Panc1 (cell line): ENCODE measurements at regions not wholly inside any gene's neighbourhood (a gene's known extent, or its start where the extent isn't known, plus 50 kb on each side); places are given as distances from the start of the nearest gene placed in this dataset.

Experiments
- ATAC-seq: fragments of 200-7000 bp; cut with Tn5 transposase; 2 replicates; pipeline ENCODE4 v1.9.1; 2020; ENCODE audit warnings: mild to moderate bottlenecking, moderate library complexity
- BruUV-seq: library from RNA; stranded (reverse); fragments of 400-500 nt; replicated peaks from 2 replicates; lab custom pipeline; 2021; lab: Mats Ljungman, UMichigan
- CTCF ChIA-PET: fragments of 300-600 bp; sonication (Branson Sonifier 250); formaldehyde crosslinking; loops from one replicate; lab custom pipeline; 2022; ENCODE audit warnings: antibody characterized with exemption; lab: Charles Lee
- POLR2A ChIA-PET: fragments of 300-600 bp; sonication (Branson Sonifier 250); formaldehyde crosslinking; loops from one replicate; lab custom pipeline; 2022; ENCODE audit warnings: antibody characterized with exemption; lab: Charles Lee
- DNase-seq: peaks from one replicate; pipeline ENCODE4 v3.0.0-alpha.2; 2010; ENCODE audit warnings: low read depth, low spot score
- H3K27ac ChIP-seq: 2 replicates; pipeline ENCODE4 v1.5.1; 2011; ENCODE audit warnings: mild to moderate bottlenecking, low read length, inconsistent platforms
- H3K27me3 ChIP-seq: fragments of 200-500 bp; sonication (Bioruptor generic); 2 replicates; pipeline ENCODE4 v1.6.0; 2014; ENCODE audit warnings: low read length, inconsistent platforms; ENCODE audit not compliant: control insufficient read depth, insufficient read depth
- H3K36me3 ChIP-seq: fragments of 200-500 bp; sonication (Bioruptor generic); 2 replicates; pipeline ENCODE4 v1.5.1; 2014; ENCODE audit warnings: inconsistent platforms, mild to moderate bottlenecking, low read length, moderate library complexity; ENCODE audit not compliant: control insufficient read depth, insufficient read depth
- H3K4me1 ChIP-seq: 2 replicates; pipeline ENCODE4 v1.5.1; 2011; ENCODE audit warnings: inconsistent platforms, mild to moderate bottlenecking, low read length, moderate library complexity; ENCODE audit not compliant: control insufficient read depth, insufficient read depth
- H3K4me3 ChIP-seq, 2 experiments: 2 replicates each; pipeline ENCODE4 v1.5.1; 2011 to 2012; ENCODE audit warnings: low read depth in 2 of 2, low read length in 2 of 2, mild to moderate bottlenecking in 2 of 2, inconsistent platforms in 1 of 2, moderate library complexity in 1 of 2
- H3K9me3 ChIP-seq: fragments of 200-500 bp; sonication (Bioruptor generic); 2 replicates; pipeline ENCODE4 v1.5.1; 2014; ENCODE audit warnings: low read depth, mild to moderate bottlenecking, inconsistent platforms, low read length, moderate library complexity; ENCODE audit not compliant: control insufficient read depth, insufficient read depth
- CTCF ChIP-seq: fragments of 450-650 bp; IDR thresholded peaks from 2 replicates; pipeline ENCODE4 v1.5.1; 2017; ENCODE audit warnings: mild to moderate bottlenecking
- POLR2AphosphoS5 ChIP-seq: IDR thresholded peaks from 2 replicates; pipeline ENCODE4 v1.6.1; 2012; ENCODE audit warnings: mild to moderate bottlenecking, low read depth, low read length, moderate library complexity
- REST ChIP-seq, 2 experiments: IDR thresholded peaks; 2 replicates each; pipeline ENCODE4 v1.6.1; 2011 to 2012; ENCODE audit warnings: low read depth in 2 of 2, control low read depth in 1 of 2, low read length in 1 of 2, mild to moderate bottlenecking in 1 of 2, moderate library complexity in 1 of 2; ENCODE audit not compliant: insufficient read depth in 1 of 2
- SIN3A ChIP-seq: IDR thresholded peaks from 2 replicates; pipeline ENCODE4 v1.6.1; 2012; ENCODE audit warnings: low read depth, mild to moderate bottlenecking, low read length, moderate library complexity, borderline replicate concordance; ENCODE audit not compliant: insufficient read depth
- TCF7L2 ChIP-seq: IDR thresholded peaks from 2 replicates; pipeline ENCODE4 v1.6.1; 2011; ENCODE audit warnings: mild to moderate bottlenecking, low read depth, low read length, inconsistent platforms
- in situ Hi-C: cut with HindIII; loops from 2 replicates; pipeline ENCODE4 v1.10.0; 2016; ENCODE audit warnings: low sequenced_read_pairs, low pct_unique_long_range_greater_than_20kb
- intact Hi-C: fragments of 100-400 bp; cut with micrococcal nuclease; formaldehyde crosslinking; loops from one replicate; pipeline ENCODE4 v1.10.0; 2022; ENCODE audit not compliant: unreplicated experiment

- BruUV-seq = no TSS peak
- in situ Hi-C loops (no loop called here), intact Hi-C loops (no loop called here)
- H3K36me3 ChIP-seq = no peaks in the 10 kb centered on the region
- no peaks in the 10 kb centered on the region for H3K4me1 ChIP-seq
- no peak overlapping the region for H3K27ac ChIP-seq
- POLR2A ChIA-PET = no interaction called here
- DNase-seq (no peak), ATAC-seq (no peak)
- H3K27me3 ChIP-seq = no peaks in the 10 kb centered on the region
- TF ChIP-seq CTCF (no peak), POLR2AphosphoS5 (no peak), REST (IDR thresholded peaks at IDR 0.05; ENCODE audit: insufficient read depth in 1 of 2, low read depth in 2 of 2, low read length in 1 of 2) (no peak), SIN3A (no peak), TCF7L2 (no peak)
- CTCF ChIA-PET = no interaction called here
- no peaks in the 10 kb centered on the region for H3K9me3 ChIP-seq
- no peak overlapping the region for H3K4me3 ChIP-seq
These were observed 509.1 kb downstream of the VRK1 start for GRCh38 chr14:97306133-97306759.

GRCh38 chr14:97306760-97307246 is 509.6 kb downstream of the VRK1 start:
- Histone ChIP-seq H3K36me3 (no peaks in the 10 kb centered on the region), H3K27ac (no peak overlapping the region), H3K4me1 (no peaks in the 10 kb centered on the region), H3K27me3 (no peaks in the 10 kb centered on the region), H3K9me3 (no peaks in the 10 kb centered on the region), H3K4me3 (no peak overlapping the region)
- ChIA-PET CTCF (no interaction called here), POLR2A (no interaction called here)
- TF ChIP-seq CTCF (no peak), POLR2AphosphoS5 (no peak), REST (IDR thresholded peaks at IDR 0.05; ENCODE audit: insufficient read depth in 1 of 2, low read depth in 2 of 2, low read length in 1 of 2) (no peak), TCF7L2 (no peak), SIN3A (no peak)
- no TSS peak for BruUV-seq
- intact Hi-C loops = no loop called here
- in situ Hi-C loops = no loop called here
- no peak for DNase-seq
- ATAC-seq = no peak
